VCaP (cell line): ENCODE measurements at regions not wholly inside any gene's neighbourhood (a gene's known extent, or its start where the extent isn't known, plus 50 kb on each side); places are given as distances from the start of the nearest gene placed in this dataset.
"Not testable (repeated sequence)": the region's sequence is repeated elsewhere in the genome, so short reads cannot be mapped to it uniquely, and the experiment has no call there.

ENCODE experiments used
- H3K27ac ChIP-seq: fragments of 450-650 bp; 2 replicates; pipeline ENCODE4 v1.5.1; 2017
- CTCF ChIP-seq: fragments of 450-650 bp; conservative IDR thresholded peaks from 2 replicates; pipeline ENCODE4 v1.5.1; 2017; ENCODE audit warnings: mild to moderate bottlenecking, moderate library complexity

DNA sequence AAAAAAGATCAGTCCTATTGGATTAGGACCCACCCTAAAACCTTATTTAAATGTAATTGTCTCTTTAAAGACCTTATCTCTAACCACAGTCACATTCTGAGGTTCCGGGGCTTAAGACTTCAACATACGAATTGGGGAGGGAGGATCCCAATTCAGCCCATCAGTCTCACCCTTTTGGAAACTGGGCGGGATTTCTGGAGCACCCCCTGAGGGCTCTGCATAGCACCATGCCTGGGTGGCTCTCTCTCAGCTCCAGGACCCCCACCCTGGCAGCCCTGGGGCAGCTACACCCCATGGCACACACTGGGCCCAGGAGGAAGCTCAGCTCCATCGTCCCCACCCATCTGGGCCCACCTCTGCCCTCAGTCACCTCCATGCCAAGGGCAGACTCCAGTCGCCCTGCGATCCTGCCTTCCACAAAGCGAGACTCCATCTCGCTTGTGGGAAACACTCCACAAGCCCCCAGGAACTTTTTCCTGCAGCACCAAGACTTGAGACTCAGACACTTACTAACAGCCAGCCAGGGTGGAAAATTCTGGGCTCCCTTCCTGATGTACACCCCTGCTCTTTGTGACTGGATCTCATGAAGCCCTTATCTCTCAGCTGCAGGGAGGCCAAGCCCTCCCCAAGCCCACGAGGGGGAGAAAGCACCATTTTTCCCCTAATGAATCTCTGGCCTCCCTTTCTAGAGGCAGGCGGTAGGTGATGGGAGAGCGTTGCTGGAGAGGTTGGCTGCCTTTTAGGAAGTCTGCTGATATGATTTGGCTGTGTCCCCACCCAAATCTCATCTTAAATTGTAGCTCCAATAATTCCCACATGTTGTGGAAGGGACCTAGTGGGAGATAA, 90.8 kb upstream of the KDM7A start:
- no peak overlapping the region for H3K27ac ChIP-seq
- no peak for TF ChIP-seq CTCF

GRCh38 chr7:140263277-140263676, 86.5 kb upstream of the KDM7A start:
- no peak overlapping the region for H3K27ac ChIP-seq
- TF ChIP-seq CTCF, result no peak

GRCh38 chr7:140262242-140262903, 85.6 kb upstream of the KDM7A start:
- no peak overlapping the region for H3K27ac ChIP-seq
- TF ChIP-seq CTCF, result no peak

- no peak for TF ChIP-seq CTCF
- peak overlapping the region; percentile 85 for H3K27ac ChIP-seq
Measured at GRCh38 chr7:140261522-140261921, 84.7 kb upstream of the KDM7A start.

GRCh38 chr7:140261105-140261486, 84.3 kb upstream of the KDM7A start:
- H3K27ac ChIP-seq, result peak overlapping the region; percentile 85
- TF ChIP-seq CTCF, result no peak

DNA sequence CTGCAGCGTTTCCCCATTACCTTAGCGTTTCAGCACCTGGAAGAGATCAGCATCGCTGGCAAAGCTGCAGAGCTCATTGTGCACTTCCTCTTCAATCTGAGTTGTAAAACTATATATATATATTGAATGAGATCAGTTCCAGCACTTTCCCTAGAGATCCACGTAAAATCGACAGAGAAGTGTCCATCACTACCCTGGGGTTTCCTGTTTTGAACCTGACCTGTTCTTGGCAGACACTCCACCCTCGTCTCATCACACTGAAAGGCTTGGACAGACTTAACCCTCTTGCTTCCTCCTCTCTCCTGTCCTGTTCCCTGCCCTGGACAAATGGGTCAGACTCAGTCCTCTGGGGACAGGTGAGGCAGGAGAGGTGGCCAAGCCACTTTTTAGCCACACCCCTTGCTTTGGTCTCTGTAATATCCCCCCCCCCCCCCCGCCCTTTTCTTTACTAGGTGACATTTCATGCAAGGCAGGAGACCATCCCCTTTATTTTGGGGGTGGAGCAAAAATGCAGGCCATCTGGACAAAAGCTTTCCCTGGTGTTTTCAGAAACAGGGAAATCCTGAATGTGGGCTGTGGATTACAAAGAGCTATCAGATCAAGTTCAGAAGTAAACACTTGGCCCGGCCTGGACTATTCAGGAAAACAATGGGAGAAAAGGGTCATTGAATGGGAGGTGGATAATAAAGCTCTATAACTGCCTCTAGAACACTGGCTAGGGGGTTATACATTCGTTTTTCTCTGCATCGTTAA, 83.7 kb upstream of the KDM7A start:
- TF ChIP-seq CTCF, result no peak
- peak overlapping the region; percentile 85 for H3K27ac ChIP-seq

DNA sequence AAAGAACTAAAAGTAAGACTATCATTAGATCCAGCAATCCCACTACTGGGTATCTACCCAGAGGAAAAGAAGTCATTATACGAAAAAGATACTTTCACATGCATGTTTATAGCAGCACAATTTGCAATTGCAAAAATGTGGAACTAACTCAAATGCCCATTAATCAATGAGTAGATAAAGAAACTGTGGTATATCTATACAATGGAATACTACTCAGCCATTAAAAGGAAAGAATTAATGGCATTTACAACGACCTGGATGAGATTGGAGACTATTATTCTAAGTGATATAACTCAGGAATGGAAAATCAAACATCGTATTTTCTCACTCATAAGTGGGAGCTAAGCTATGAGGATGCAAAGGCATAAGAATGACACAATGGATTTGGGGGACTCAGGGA, 80.5 kb upstream of the KDM7A start:
- not testable (repeated sequence) for H3K27ac ChIP-seq

DNA sequence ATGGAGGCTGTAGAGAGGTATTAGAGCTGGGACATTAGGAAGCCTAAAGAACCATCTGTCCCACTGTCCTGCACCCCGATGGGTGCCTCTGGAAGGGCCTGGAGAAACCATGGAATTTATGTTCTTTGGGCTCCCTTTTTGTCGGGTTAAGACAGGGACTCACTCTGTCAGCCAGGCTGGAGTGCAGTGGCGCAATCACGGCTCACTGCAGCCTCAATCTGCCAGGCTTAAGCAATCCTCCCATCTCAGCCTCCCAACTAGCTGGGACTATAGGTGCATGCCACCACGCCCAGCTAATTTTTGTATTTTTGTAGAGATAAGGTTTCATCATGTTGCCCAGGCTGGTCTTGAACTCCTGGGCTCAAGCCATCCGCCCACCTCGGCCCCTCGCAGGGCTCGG, 78.2 kb upstream of the KDM7A start:
- not testable (repeated sequence) for H3K27ac ChIP-seq
